ENCODE measurements at regions not wholly inside any gene's neighbourhood (a gene's known extent, or its start where the extent isn't known, plus 50 kb on each side); places are given as distances from the start of the nearest gene placed in this dataset.

DNA sequence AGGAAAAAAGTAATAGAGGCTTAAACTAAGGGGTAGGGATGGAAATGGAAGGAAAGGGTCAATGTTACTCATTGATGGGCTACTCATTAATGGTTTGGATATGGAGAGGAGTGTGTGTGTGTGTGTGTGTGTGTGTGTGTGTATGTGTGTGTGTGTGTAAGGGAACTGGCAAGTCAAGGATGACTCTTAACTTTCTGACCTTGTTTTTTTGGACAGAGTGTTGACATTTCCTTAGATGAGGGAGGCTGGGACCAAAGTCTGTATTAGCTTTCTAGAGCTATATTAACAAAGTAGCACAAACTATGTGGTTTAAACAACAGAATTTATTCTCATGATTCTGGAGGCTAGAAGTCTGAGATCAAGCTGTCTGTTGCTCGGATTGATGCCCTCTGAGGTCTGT lies 202.7 kb downstream of the GBA3 start:
- TF ChIP-seq, protein P1, sequence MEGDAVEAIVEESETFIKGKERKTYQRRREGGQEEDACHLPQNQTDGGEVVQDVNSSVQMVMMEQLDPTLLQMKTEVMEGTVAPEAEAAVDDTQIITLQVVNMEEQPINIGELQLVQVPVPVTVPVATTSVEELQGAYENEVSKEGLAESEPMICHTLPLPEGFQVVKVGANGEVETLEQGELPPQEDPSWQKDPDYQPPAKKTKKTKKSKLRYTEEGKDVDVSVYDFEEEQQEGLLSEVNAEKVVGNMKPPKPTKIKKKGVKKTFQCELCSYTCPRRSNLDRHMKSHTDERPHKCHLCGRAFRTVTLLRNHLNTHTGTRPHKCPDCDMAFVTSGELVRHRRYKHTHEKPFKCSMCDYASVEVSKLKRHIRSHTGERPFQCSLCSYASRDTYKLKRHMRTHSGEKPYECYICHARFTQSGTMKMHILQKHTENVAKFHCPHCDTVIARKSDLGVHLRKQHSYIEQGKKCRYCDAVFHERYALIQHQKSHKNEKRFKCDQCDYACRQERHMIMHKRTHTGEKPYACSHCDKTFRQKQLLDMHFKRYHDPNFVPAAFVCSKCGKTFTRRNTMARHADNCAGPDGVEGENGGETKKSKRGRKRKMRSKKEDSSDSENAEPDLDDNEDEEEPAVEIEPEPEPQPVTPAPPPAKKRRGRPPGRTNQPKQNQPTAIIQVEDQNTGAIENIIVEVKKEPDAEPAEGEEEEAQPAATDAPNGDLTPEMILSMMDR (IDR thresholded peaks at IDR 0.05) = no peak
- no peak for TF ChIP-seq EZH2 (IDR thresholded peaks at IDR 0.05; ENCODE audit: borderline replicate concordance, insufficient read depth, low read depth, low read length, poor library complexity, severe bottlenecking)
